Mammary epithelial cell (primary cell): ENCODE measurements at regions not wholly inside any gene's neighbourhood (a gene's known extent, or its start where the extent isn't known, plus 50 kb on each side); places are given as distances from the start of the nearest gene placed in this dataset.

Experiments used
- CTCF ChIP-seq, 2 donors: IDR thresholded peaks in 1 of 2; conservative IDR thresholded peaks in 1 of 2; 2 replicates each; pipeline ENCODE4 v1.5.1; 2011 to 2012; ENCODE audit warnings: inconsistent platforms in 2 of 2, low read length in 2 of 2, mild to moderate bottlenecking in 2 of 2, control low read depth in 1 of 2, low read depth in 1 of 2; ENCODE audit not compliant: insufficient read depth in 1 of 2; ENCODE audit errors: extremely low read depth in 1 of 2
- EZH2 ChIP-seq: IDR thresholded peaks from 2 replicates; pipeline ENCODE4 v1.6.1; 2012; ENCODE audit warnings: low read length, inconsistent platforms, borderline replicate concordance

- TF ChIP-seq CTCF (conservative IDR thresholded peaks at IDR 0.05 in 1 of 2, IDR thresholded peaks at IDR 0.05 in 1 of 2; ENCODE audit: extremely low read depth in 1 of 2, insufficient read depth in 1 of 2, low read depth in 1 of 2, low read length in 2 of 2) (no peak), EZH2 (no peak)
Observed at GRCh38 chr5:163645421-163646416, 140.3 kb downstream of the MAT2B start.
